Endothelial cell of umbilical vein (primary cell): ENCODE measurements at regions not wholly inside any gene's neighbourhood (a gene's known extent, or its start where the extent isn't known, plus 50 kb on each side); places are given as distances from the start of the nearest gene placed in this dataset.

ENCODE experiments used
- BruUV-seq: library from RNA; stranded (reverse); fragments of 400-500 nt; replicated peaks from 2 replicates; lab custom pipeline; 2021; lab: Mats Ljungman, UMichigan
- CTCF ChIA-PET: fragments of 300-600, 350-600 bp; sonication (Branson Sonifier 250); formaldehyde crosslinking; loops from one replicate; lab custom pipeline; 2021; ENCODE audit warnings: antibody characterized with exemption, inconsistent platforms; lab: Charles Lee
- POLR2A ChIA-PET: fragments of 300-600, 350-600 bp; sonication (Branson Sonifier 250); formaldehyde crosslinking; loops from one replicate; lab custom pipeline; 2021; ENCODE audit warnings: antibody characterized with exemption, inconsistent platforms; lab: Charles Lee
- DNase-seq: peaks from one replicate; pipeline ENCODE4 v3.0.0-alpha.2; 2011; ENCODE audit warnings: low read depth, low spot score
- FAIRE-seq: peaks from 2 replicates; lab custom pipeline; 2011; peaks lifted over from hg19 to GRCh38; lab: Jason Lieb, UNC
- H2AFZ ChIP-seq: 2 replicates; pipeline ENCODE4 v1.6.0; 2012; ENCODE audit warnings: low read depth, low read length, control low read depth, inconsistent platforms
- H3K27ac ChIP-seq: 2 replicates; pipeline ENCODE4 v1.5.1; 2011; ENCODE audit warnings: low read depth, mild to moderate bottlenecking, control low read depth, low read length, moderate library complexity; ENCODE audit not compliant: insufficient read depth
- H3K27me3 ChIP-seq, 2 experiments: 2 replicates each; pipeline versions ENCODE4 v1.6.0 to v1.6.1; 2011; ENCODE audit warnings: low read length in 2 of 2, mixed read lengths in 1 of 2; ENCODE audit not compliant: control insufficient read depth in 2 of 2, insufficient read depth in 2 of 2
- H3K36me3 ChIP-seq, 2 experiments: 2 replicates in 1 of 2; 3 replicates in 1 of 2; pipeline ENCODE4 v1.5.1; 2011; ENCODE audit warnings: low read length in 2 of 2, mild to moderate bottlenecking in 1 of 2, moderate library complexity in 1 of 2; ENCODE audit not compliant: control insufficient read depth in 2 of 2, insufficient read depth in 2 of 2; ENCODE audit errors: extremely low read depth in 1 of 2
- H3K4me1 ChIP-seq: 3 replicates; pipeline ENCODE4 v1.5.1; 2011; ENCODE audit warnings: mild to moderate bottlenecking, low read length; ENCODE audit not compliant: control insufficient read depth, insufficient read depth; ENCODE audit errors: extremely low read depth
- H3K4me2 ChIP-seq: 2 replicates; pipeline ENCODE4 v1.6.1; 2011; ENCODE audit warnings: low read length, control low read depth, mixed read lengths; ENCODE audit not compliant: insufficient read depth
- H3K4me3 ChIP-seq, 3 experiments: fragments of 200-600 bp in 1 of 3; sonication (generic), shearing (Covaris generic) in 1 of 3; replicated peaks in 1 of 3; 2 replicates each; pipeline ENCODE4 v1.5.1; 2011 to 2016; ENCODE audit warnings: control low read depth in 3 of 3, low read length in 3 of 3, mild to moderate bottlenecking in 2 of 3, inconsistent platforms in 1 of 3, low read depth in 1 of 3, moderate library complexity in 1 of 3; ENCODE audit not compliant: insufficient read depth in 1 of 3
- H3K79me2 ChIP-seq: 2 replicates; pipeline ENCODE4 v1.6.0; 2012; ENCODE audit warnings: low read length, inconsistent platforms; ENCODE audit not compliant: control insufficient read depth, insufficient read depth
- H3K9ac ChIP-seq: replicated peaks from 2 replicates; pipeline ENCODE3; 2011; ENCODE audit warnings: low read length, control low read depth; ENCODE audit not compliant: insufficient read depth; ENCODE audit errors: extremely low read depth
- H3K9me1 ChIP-seq: replicated peaks from 3 replicates; pipeline ENCODE4 v1.6.0; 2011; ENCODE audit warnings: mild to moderate bottlenecking, low read length; ENCODE audit not compliant: control insufficient read depth, insufficient read depth; ENCODE audit errors: extremely low read depth
- H3K9me3 ChIP-seq: replicated peaks from 2 replicates; pipeline ENCODE4 v1.5.1; 2012; ENCODE audit warnings: low read length, inconsistent platforms; ENCODE audit not compliant: control insufficient read depth, insufficient read depth
- H4K20me1 ChIP-seq: replicated peaks from 2 replicates; pipeline ENCODE3; 2011; ENCODE audit warnings: mild to moderate bottlenecking, low read length; ENCODE audit not compliant: control insufficient read depth, insufficient read depth; ENCODE audit errors: extremely low read depth
- CTCF ChIP-seq, 2 donors: IDR thresholded peaks; 1 replicate in 1 of 2; 2 replicates in 1 of 2; pipeline ENCODE4 v1.5.1; 2011; ENCODE audit warnings: low read length in 2 of 2, mild to moderate bottlenecking in 2 of 2, moderate library complexity in 2 of 2, control low read depth in 1 of 2, inconsistent platforms in 1 of 2, low read depth in 1 of 2; ENCODE audit not compliant: insufficient read depth in 1 of 2; ENCODE audit errors: extremely low read depth in 1 of 2
- EZH2 ChIP-seq: IDR thresholded peaks from 2 replicates; pipeline ENCODE4 v1.6.1; 2012; ENCODE audit warnings: borderline replicate concordance, low read depth, mild to moderate bottlenecking, moderate library complexity, low read length, inconsistent platforms; ENCODE audit not compliant: severe bottlenecking
- FOS ChIP-seq: IDR thresholded peaks from 2 replicates; pipeline ENCODE4 v1.6.1; 2011; ENCODE audit warnings: mild to moderate bottlenecking, low read length, moderate library complexity, borderline replicate concordance; ENCODE audit not compliant: insufficient read depth
- GATA2 ChIP-seq: IDR thresholded peaks from 2 replicates; pipeline ENCODE4 v1.7.0; 2011; ENCODE audit warnings: low read depth, mild to moderate bottlenecking, moderate library complexity, mixed read lengths, low read length; ENCODE audit not compliant: insufficient read length, insufficient read depth
- JUN ChIP-seq: IDR thresholded peaks from 2 replicates; pipeline ENCODE4 v1.6.1; 2011; ENCODE audit warnings: borderline replicate concordance, low read depth; ENCODE audit not compliant: insufficient read length, insufficient read depth
- MAX ChIP-seq: IDR thresholded peaks from 2 replicates; pipeline ENCODE4 v1.6.1; 2011; ENCODE audit not compliant: insufficient read depth, insufficient read length
- POLR2A ChIP-seq: IDR thresholded peaks from 2 replicates; pipeline ENCODE4 v1.6.1; 2012; ENCODE audit warnings: low read depth, mild to moderate bottlenecking, control low read depth, low read length
- dilution Hi-C: fragments of 300-500 bp; cut with MboI; formaldehyde crosslinking; loops from one replicate; pipeline ENCODE4 v1.15.0; 2019; ENCODE audit warnings: low sequenced_read_pairs; ENCODE audit not compliant: extremely low pct_ligation_motif_present
- intact Hi-C: fragments of 100-400 bp; cut with micrococcal nuclease; formaldehyde crosslinking; loops from one replicate; pipeline ENCODE4 v1.10.0; 2022

GRCh38 chr2:19651466-19651865, 250.3 kb downstream of the TTC32 start:
- no peaks in the 10 kb centered on the region for H3K27me3 ChIP-seq
- no peak overlapping the region for H3K9ac ChIP-seq
- H3K4me1 ChIP-seq = no peaks in the 10 kb centered on the region
- BruUV-seq = no TSS peak
- H4K20me1 ChIP-seq = no peaks in the 10 kb centered on the region
- H3K9me3 ChIP-seq = no peaks in the 10 kb centered on the region
- H3K79me2 ChIP-seq = no peaks in the 10 kb centered on the region
- no peak overlapping the region for H3K4me2 ChIP-seq
- H3K36me3 ChIP-seq = no peaks in the 10 kb centered on the region
- ChIA-PET POLR2A (no interaction called here), CTCF (no interaction called here)
- no peak overlapping the region for H2AFZ ChIP-seq
- TF ChIP-seq JUN = no peak
- TF ChIP-seq EZH2 = no peak
- TF ChIP-seq MAX = no peak
- TF ChIP-seq FOS = no peak
- no peak for TF ChIP-seq GATA2
- no peak for TF ChIP-seq POLR2A
- H3K4me3 ChIP-seq = no peak overlapping the region
- intact Hi-C loops = no loop called here
- dilution Hi-C loops = no loop called here
- H3K9me1 ChIP-seq = no peaks in the 10 kb centered on the region
- DNase-seq = no peak
- no peak for FAIRE-seq
- no peak overlapping the region for H3K27ac ChIP-seq

- no peak overlapping the region for H2AFZ ChIP-seq
- H3K4me2 ChIP-seq = no peak overlapping the region
- no peaks in the 10 kb centered on the region for H4K20me1 ChIP-seq
- TF ChIP-seq GATA2 (peak; percentile 66), FOS (peak; percentile 80), CTCF (IDR thresholded peaks at IDR 0.05; ENCODE audit: extremely low read depth in 1 of 2, insufficient read depth in 1 of 2, low read depth in 1 of 2, low read length in 2 of 2) (no peak), POLR2A (no peak)
- H3K9me1 ChIP-seq = no peaks in the 10 kb centered on the region
- no peak for FAIRE-seq
- no peak overlapping the region for H3K9ac ChIP-seq
- CTCF ChIA-PET = interaction anchor here (1.1 kb wide), 1 partner anchor 17 kb away, joined by 4 read pairs; no protein-coding TSS in a partner anchor
- POLR2A ChIA-PET = no interaction called here
- BruUV-seq = no TSS peak
- H3K79me2 ChIP-seq = no peaks in the 10 kb centered on the region
- H3K4me1 ChIP-seq = no peaks in the 10 kb centered on the region
- no peaks in the 10 kb centered on the region for H3K27me3 ChIP-seq
- intact Hi-C loops = no loop called here
- no peak overlapping the region for H3K4me3 ChIP-seq
- H3K27ac ChIP-seq = no peak overlapping the region
- no peaks in the 10 kb centered on the region for H3K36me3 ChIP-seq
- H3K9me3 ChIP-seq = no peaks in the 10 kb centered on the region
- dilution Hi-C loops = no loop called here
- peak; percentile 22 for DNase-seq
These were observed 251.9 kb downstream of the TTC32 start for GRCh38 chr2:19649785-19650380.
